Stimulated activated CD8-positive, alpha-beta memory T cell treated with anti-CD3 and anti-CD28 coated beads, Interleukin-7, amount 100 ng/mL, for 1 hour (primary cell): ENCODE measurements at regions not wholly inside any gene's neighbourhood (a gene's known extent, or its start where the extent isn't known, plus 50 kb on each side); places are given as distances from the start of the nearest gene placed in this dataset.
"Not testable (repeated sequence)": the region's sequence is repeated elsewhere in the genome, so short reads cannot be mapped to it uniquely, and the experiment has no call there.

Experiments used
- DNase-seq, 2 donors: peaks; one replicate each; pipeline ENCODE4 v3.0.0-alpha.2; 2020; ENCODE audit warnings: low read depth in 2 of 2

DNA sequence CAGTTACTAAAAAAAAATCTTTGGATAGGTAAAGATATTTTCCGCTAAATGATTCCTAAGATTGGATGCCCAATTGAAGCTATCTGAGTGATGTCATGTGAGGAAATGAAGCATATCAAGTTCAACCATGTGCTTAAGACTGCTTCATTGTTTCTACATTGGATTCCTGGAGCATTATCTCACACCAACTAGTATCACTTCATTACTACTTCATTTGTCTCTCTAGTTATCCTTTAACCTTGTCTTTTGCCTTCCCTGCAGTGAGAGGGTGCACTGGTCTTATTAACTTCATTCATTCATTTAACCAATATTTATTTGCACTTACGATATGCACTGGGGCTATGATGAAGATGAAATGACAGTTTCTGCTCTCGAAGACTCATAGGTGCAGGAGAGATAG, 198.1 kb downstream of the SLC38A4 start:
- DNase-seq = no peak

DNA sequence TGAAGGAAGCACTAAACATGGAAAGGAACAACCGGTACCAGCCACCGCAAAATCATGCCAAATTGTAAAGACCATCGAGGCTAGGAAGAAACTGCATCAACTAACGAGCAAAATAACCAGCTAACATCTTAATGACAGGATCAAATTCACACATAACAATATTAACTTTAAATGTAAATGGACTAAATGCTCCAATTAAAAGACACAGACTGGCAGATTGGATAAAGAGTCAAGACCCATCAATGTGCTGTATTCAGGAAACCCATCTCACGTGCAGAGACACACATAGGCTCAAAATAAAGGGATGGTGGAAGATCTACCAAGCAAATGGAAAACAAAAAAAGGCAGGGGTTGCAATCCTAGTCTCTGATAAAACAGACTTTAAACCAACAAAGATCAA, 206.3 kb downstream of the SLC38A4 start:
- not testable (repeated sequence) for DNase-seq

DNA sequence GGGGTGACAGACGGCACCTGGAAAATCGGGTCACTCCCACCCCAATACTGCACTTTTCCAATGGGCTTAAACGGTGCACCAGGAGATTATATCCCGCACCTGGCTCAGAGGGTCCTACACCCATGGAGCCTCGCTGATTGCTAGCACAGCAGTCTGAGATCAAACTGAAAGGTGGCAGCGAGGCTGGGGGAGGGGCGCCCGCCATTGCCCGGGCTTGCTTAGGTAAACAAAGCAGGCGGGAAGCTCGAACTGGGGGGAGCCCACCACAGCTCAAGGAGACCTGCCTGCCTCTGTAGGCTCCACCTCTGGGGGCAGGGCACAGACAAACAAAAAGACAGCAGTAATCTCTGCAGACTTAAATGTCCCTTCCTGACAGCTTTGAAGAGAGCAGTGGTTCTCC, 208.1 kb downstream of the SLC38A4 start:
- not testable (repeated sequence) for DNase-seq

DNA sequence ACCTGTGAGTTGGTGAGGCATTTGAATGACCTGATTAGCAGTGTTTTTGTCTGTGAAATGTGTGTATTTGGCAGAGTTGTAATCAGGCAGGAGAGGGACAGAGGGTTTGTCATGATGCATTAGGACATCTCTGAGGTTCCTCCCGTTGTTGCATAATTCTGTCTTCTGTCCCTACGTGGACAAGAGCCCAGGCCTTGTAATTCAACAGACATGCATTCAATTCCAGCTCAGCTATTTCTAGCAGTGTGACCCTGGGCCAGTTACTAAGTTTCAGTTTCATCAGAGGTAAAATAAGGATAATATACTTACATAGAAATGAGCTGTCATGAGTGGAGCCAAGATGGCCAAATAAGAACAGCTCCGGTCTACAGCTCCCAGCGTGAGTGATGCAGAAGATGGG, 208.6 kb downstream of the SLC38A4 start:
- no peak for DNase-seq

DNA sequence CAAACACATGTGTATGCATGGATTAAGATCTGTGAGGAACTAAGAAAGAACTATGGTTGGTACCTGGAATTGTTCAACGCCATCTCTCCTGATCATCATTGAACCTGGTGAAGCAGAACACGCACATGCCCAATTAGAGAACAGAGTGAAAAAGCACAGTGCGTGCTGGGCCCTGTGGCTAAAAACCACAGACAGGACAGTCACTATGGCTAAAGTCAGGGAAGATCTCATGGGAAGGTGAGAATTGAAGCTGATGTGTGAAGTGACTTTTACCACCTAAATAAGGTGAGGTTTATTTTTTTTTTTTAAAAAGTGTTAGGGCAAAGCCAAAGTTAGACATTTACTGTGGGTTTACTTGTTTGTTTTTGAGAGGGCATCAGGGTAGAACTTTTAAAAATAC, 215.0 kb downstream of the SLC38A4 start:
- DNase-seq = no peak

DNA sequence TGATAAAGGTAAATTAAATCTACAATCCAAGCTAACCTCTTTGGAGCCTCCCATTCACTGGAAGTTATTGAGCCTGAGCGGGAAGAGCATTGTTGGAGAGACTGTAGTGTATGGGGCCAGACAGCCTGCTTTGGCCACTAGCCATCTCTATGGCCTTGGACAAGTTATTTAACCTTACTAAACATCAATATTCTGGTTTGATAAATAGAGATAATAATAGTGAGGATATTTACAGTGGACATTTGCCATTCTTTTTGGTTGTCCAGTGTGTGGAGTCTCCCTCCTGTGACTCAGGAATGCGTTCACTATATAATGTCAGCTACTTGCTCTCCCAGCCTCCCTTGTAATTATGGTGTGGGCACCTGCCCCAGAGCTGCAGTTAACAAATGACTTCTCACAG, 216.1 kb downstream of the SLC38A4 start:
- no peak for DNase-seq

DNA sequence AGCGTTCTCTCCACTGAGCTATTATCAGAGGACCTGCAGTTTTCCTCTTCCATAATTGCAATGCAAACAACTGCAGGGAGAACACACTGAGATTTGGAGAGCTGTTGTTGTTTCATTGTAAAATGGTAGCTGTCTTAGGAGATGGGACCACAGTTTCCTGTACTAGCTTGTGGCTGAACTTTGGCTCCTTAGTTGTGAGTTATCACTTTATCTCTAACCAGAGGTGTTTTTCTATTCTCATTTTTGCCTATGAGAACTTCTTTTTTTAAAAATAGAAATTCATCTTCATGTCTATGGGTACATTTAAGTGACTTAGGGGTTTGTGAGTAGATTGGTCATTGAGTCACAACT, 216.5 kb downstream of the SLC38A4 start:
- DNase-seq = no peak

DNA sequence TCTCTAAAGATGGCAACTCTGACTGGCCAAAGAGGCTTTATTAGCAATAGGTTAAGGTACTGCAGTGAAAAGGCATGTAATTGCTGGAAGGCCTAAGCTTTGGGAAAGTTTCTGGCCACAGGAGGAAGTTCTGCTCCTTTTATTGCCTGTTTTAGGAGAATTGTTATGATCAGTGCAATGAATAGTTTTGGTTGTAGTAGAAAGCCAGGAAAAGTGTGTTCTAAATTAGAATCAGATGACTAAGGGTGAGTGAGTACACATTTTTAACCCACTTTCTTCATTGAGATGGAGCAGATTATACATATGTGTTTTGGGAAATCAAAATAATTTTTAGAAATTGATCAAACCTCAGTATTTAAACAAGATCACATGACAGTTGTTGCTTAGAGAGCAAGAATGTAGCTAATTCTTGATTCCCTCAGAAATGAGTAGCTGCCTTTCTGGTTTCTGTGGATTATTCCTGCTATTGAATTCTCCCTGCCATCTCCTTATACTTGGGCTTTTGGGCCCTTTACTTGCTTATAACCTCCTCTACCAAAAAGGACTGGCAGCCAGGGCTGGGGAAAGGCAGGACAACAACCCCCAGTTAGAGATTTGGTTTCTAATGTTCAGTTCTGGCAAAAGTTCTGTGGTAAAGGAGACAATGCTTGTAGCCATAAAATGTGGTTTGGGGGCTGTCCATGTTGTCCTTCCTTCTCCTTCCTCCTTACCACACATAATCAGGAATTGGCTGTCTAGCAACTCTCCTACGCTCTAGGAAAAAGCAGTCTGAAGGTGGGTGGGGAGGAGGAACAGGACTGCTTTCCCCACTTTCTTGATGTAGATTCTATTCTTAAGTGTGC, 217.1 kb downstream of the SLC38A4 start:
- no peak for DNase-seq

DNA sequence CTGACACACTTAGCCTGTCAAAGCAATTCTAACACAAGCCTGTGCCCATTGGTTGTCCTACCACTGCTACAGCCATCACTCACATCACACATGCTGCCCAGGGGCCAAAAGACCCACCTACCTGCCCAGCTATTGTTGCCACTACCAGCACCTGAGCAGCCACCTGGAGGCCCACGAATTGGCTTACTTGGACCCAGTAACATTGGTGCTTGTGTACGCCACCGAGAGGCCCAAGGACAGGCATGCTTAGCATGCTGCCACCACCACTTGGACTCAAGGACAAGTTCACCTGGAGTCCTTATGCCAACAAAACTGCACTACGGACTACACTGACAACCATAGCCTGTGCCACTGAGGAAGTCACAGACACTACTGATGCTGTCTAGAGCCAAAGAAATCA, 221.1 kb downstream of the SLC38A4 start:
- DNase-seq = no peak

DNA sequence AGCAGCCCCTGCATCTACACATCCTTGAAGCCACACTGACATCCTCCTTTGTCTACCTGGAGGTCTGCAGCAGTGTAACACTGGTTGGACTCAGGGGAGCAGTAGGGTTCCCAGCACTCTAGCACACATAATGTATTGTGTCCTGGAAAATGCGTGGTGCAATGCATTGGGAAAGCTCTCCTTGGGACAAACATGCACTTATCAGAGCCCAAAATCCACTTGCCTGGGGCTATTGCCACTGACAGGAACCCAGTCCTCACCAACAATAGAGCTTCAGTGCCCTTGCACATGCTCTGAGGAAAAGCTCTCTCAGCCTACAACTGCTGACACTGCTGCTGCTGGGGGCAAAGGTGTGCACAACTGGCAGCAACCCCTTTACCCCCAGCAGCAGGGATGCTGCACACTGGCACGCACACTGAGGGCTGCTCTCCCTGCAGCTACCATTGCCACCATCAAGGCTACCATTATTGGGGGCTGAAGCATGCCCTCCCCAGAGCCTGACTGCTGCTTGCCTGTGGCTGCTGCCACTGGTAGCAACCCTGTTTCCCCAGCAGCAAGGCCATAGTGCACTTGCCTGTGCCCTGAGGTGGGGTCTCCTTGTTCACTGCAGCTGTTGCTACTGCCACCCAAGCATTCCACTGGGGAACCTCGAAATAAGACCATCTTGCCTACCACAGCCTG, 221.9 kb downstream of the SLC38A4 start:
- no peak for DNase-seq

DNA sequence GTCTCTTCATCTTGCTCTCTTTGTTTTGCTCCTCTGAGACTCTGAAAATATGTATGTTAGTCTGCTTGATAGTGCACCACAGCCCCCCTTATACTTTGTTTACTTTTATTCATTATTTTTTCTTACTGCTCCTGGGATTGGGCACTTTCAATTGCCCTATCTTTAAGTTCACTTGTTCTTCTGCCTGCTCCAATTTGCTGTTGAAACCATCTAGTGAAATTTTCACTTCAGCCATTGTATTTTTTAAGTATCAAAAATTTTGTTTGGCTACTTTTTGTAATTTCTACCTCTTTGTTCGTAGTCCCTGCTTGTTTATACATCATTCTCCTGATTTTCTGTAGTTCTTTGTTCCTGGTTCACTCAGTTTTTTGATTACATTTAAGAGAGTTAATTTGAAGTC, 223.3 kb downstream of the SLC38A4 start:
- DNase-seq = no peak

DNA sequence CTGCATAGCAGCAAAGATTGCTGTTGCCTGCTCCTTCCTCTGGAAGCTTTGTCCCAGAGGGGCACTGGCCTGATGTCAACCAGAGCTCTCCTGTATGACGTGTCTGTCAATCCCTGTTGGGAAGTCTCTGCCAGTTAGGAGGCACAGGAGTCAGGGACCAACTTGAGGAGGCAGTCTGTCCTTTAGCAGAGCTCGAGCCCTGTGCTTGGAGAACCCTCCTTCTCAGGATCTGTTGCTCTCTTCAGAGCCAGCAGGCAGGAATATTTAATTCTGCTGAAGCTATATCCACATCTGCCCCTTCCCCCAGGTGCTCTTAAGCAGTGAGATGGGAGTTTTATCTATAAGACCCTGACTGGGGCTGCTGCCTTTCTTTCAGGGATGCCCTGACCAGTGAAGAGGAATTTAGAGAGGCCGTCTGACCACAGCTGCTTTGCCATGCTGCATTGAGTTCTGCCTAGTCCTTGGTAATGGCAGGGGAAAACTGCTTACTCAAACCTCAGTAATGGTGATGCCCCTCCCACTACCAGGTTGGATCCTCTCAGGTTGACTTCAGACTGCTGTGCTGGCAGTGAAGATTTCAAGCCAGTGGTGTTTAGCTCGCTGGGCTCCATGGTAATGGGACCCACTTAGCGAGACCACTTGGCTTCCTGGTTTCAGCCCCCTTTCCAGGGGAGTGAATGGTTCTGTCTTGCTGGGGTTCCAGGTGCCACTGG, 218.6 kb upstream of the SLC38A2 start:
- no peak for DNase-seq

DNA sequence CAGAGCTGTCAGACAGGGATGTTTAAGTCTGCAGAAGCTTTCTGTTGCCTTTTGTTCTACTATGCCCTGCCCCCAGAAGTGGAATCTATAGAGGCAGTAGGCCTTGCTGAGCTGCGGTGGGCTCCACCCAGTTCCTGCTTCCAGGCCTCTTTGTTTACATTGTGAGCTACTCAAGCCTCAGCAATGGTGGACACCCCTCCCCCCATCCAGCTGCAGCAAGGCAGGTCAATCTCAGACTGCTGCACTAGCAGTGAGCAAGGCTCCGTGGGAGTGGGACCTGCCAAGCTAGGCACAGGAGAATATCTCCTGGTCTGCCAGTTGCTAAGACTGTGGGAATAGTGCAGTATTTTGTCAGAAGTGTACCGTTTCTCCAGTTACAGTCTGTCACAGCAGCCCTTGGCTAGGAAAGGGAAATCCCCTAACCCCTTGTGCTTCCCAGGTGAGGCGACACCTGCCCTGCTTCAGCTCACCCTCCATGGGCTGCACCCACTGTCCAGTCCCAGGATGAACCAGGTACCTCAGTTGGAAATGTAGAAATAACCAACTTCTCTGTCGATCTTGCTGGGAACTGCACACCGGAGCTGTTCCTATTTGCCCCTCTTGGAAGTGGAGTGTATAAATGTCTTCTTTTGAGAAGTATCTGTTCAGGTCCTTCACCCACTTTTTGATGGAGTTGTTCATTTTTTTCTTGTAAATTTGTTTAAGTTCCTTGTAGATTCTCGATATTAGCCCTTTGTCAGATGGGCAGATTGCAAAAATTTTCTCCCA, 213.5 kb upstream of the SLC38A2 start:
- DNase-seq = peak in 1 of 2 donors; percentile 12

DNA sequence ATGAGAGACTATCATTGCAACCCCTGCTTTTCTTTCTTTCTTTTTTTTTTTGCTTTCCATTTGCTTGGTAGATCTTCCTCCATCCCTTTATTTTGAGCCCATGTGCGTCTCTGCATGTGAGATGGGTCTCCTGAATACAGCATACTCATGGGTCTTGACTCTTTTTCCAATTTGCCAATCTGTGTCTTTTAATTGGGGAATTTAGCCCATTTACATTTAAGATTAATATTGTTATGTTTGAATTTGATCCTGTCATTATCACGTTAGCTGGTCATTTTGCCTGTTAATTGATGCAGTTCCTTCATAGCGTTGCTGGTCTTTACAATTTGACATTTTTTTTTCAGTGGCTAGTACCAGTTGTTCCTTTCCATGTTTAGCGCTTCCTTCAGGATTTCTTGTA, 211.5 kb upstream of the SLC38A2 start:
- DNase-seq = not testable (repeated sequence)

DNA sequence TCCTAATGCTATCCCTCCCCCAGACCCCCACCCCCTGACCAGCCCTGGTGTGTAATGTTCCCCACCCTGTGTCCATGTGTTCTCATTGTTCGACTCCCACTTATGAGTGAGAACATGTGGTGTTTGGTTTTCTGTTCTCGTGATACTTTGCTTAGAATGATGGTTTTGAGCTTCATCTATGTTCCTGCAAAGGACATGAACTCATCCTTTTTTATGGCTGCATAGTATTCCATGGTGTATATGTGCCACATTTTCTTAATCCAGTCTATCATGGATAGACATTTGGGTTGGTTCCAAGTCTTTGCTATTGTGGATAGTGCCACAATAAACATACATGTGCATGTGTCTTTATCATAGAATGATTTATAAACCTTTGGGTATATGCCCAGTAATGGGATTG, 209.4 kb upstream of the SLC38A2 start:
- not testable (repeated sequence) for DNase-seq

DNA sequence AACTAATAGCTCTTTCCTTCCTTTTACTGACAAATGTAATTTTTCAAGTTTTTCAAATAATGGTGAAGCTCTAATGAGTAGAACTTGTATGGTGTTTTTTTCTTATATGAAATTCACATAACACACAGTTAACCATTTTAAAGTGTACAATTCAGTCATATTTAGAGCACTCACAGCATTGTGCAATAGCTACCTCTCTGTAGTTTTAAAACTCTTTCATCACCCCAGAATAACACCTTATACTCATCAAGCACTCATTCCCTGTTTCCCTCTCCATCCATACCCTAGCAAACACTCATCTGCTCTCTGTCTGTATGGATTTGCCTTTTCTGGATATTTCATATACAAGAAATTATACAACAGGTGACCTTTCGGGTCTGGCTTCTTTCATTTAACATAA, 207.9 kb upstream of the SLC38A2 start:
- DNase-seq = no peak

DNA sequence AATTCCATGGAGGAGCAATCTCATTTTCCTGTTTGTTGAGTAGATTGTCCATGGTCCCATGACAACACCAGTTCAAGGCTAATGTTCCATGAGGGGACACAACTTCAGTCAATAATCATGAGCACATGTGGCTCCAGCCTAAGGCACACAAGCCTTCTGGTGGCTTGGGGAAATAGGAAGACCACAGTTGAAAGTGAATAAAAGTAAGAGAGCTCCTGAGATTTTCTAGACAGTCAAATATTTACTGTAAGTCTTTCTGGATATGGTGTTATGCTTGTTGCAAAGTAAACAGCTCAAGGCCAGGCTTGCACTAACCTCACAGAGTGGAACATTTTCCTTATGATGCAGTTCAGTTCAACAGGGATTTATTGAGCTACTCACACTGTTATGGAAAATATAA, 206.9 kb upstream of the SLC38A2 start:
- DNase-seq = no peak

DNA sequence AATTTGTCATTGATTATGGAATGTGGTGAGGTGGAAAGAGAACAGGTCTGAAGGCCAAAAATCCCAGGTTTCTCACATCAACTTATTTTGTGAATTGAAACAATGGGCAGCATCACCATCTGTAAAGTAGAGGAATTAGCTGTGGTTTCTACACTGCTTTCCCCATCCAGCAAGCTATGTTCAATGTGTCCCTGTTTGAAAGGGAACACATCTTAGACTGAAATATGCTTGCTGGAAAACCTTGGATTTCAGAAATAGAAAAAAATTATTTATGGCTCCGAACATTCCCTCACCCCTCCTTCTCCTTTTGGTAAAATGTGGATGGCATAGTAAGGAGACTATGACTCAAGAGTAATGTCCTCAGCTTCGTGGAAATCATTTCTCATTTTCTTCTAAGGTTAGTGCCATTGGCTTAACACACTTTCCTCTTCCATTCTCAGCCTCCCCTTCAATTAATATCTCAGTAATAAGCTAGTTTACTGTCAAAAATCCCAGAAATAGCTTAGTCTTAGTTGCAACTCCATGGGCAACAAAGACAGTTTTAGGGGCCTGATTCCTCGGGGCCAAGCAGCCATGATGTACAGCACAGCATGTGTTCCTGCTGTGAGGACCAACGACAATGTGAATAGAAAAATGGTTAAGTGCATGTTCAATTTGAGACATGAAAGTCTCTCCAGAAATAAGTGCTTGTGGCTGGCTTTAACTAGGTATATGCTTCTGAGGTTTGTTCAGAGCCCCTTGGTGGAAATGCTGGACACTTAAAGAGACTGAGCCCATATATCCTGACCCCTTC, 205.8 kb upstream of the SLC38A2 start:
- no peak for DNase-seq

DNA sequence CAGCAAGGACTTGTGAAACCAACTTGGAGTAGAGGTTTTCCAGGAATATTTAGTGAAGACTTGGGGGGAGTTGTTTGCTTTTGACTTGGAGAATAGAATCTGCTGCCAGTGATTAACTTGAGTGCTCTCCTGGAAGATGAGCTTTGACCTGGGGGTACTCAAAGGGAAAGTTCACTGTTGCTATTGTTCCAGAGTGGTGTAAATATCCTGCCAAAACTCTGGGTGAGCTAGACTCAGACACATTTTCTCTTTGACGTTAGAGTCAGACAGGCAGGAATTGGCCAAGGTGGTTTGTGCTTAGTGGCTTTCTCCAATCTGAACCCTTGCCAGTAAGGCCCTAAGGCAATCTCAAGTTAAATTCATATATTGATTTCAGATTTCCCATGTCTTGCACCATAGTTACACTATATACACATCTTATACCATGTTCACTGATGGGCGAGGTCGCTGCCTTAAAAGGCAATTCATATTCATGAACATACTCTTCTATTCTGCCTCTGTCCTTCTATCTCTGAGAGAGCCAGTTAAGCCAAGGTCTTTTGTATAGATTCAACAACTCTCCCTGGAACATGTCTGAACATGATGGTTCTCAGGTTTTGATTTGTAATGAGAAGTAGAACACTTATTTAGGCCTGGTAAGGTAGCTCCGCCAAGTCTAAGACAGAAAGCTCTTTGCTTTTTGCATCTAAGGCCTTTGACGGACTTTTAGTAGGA, 204.6 kb upstream of the SLC38A2 start:
- no peak for DNase-seq

DNA sequence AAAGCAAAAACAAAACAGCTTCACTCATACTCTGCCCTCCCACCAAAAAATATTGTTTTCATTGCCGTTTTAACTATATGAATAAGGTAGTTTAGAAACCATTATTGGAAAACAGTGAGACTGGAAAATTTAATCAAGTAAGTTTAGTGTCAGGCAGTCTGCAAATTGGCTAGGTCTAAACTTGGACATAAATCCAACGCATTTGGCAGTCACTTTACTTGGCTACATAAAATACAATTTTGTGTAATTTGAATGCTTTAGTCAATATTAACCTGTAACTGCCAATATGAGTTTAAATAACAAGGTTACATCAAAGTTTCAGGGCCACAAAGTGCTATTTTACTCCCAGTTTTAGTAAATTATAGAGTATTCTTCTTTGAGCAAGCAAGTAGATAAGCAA, 202.3 kb upstream of the SLC38A2 start:
- DNase-seq = no peak

DNA sequence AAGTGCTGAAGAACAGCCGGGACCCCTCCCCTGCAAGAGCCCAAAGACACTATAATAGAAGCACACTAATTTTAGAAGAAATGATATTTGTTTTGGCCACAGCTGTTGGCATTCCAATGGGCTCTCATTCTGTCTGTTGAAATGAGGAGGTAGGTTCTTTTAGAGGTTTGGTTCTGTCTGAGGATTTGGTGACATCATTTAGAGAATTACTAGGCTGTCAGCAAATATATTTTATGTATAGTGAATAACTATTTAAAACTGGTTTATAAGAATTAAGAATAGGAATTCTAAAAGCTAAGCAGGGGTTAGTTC, 200.7 kb upstream of the SLC38A2 start:
- no peak for DNase-seq
